K562 (cell line): ENCODE measurements at regions not wholly inside any gene's neighbourhood (a gene's known extent, or its start where the extent isn't known, plus 50 kb on each side); places are given as distances from the start of the nearest gene placed in this dataset.

ENCODE experiments used
- ATAC-seq: fragments of 200-7000 bp; cut with Tn5 transposase; 3 replicates; pipeline ENCODE4 v1.9.1; 2020; ENCODE audit warnings: moderate library complexity
- BruUV-seq: library from RNA; stranded (reverse); fragments of 400-500 nt; replicated peaks from 2 replicates; lab custom pipeline; 2021; lab: Mats Ljungman, UMichigan
- CTCF ChIA-PET: fragments of 300-600 bp; formaldehyde crosslinking; extraction: SDS; loops from one replicate; lab custom pipeline; 2021; ENCODE audit warnings: low intra/inter-chr PET ratio; lab: Yijun Ruan, JAX
- POLR2A ChIA-PET: fragments of 300-600, 350-650 bp; sonication (Branson Sonifier 250); formaldehyde crosslinking; extraction: SDS; loops from one replicate; lab custom pipeline; 2021; ENCODE audit warnings: antibody characterized with exemption, inconsistent platforms; lab: Yijun Ruan, JAX
- DNase-seq, 4 experiments: peaks; one replicate each; pipeline versions ENCODE4 v3.0.0 to v3.0.0-alpha.2; 2011 to 2018; ENCODE audit warnings: low spot score in 3 of 4, mixed read lengths in 3 of 4; ENCODE audit errors: extremely low read depth in 1 of 4
- FAIRE-seq: peaks from 2 replicates; lab custom pipeline; 2011; peaks lifted over from hg19 to GRCh38; lab: Jason Lieb, UNC
- H2AFZ ChIP-seq: 2 replicates; pipeline ENCODE4 v1.6.0; 2011; ENCODE audit warnings: low read depth, low read length, control low read depth, inconsistent platforms
- H3K27ac ChIP-seq: fragments of 200-600 bp; 3 replicates; pipeline ENCODE4 v1.8.0; 2011; ENCODE audit warnings: low read depth, mild to moderate bottlenecking, control low read depth, inconsistent platforms, low read length, moderate library complexity, mixed read lengths; ENCODE audit errors: extremely low read depth
- H3K27me3 ChIP-seq, 2 experiments: fragments of 300-600 bp in 1 of 2; 2 replicates in 1 of 2; 3 replicates in 1 of 2; pipeline versions ENCODE4 v1.6.0 to v1.8.0; 2011; ENCODE audit warnings: inconsistent platforms in 2 of 2, low read length in 2 of 2, mild to moderate bottlenecking in 1 of 2, mixed read lengths in 1 of 2, moderate library complexity in 1 of 2; ENCODE audit not compliant: control insufficient read depth in 2 of 2, insufficient read depth in 2 of 2
- H3K36me3 ChIP-seq: fragments of 300-600 bp; 3 replicates; pipeline ENCODE4 v1.8.0; 2011; ENCODE audit warnings: mild to moderate bottlenecking, low read length, inconsistent platforms; ENCODE audit not compliant: control insufficient read depth, insufficient read depth
- H3K4me1 ChIP-seq, 2 experiments: fragments of 200-600 bp in 1 of 2; replicated peaks in 1 of 2; 2 replicates in 1 of 2; 3 replicates in 1 of 2; pipeline versions ENCODE4 v1.5.1 to v1.8.0; 2011; ENCODE audit warnings: inconsistent platforms in 2 of 2, low read length in 2 of 2, mild to moderate bottlenecking in 1 of 2, mixed read lengths in 1 of 2, moderate library complexity in 1 of 2; ENCODE audit not compliant: control insufficient read depth in 2 of 2, insufficient read depth in 2 of 2
- H3K4me2 ChIP-seq: 2 replicates; pipeline ENCODE4 v1.6.1; 2011; ENCODE audit warnings: low read length, control low read depth, inconsistent platforms, mixed read lengths; ENCODE audit not compliant: insufficient read depth
- H3K4me3 ChIP-seq: fragments of 200-600 bp; sonication (generic), shearing (Covaris generic); 2 replicates; pipeline ENCODE4 v1.5.1; 2016; ENCODE audit warnings: control low read depth, inconsistent platforms
- H3K79me2 ChIP-seq: fragments of 200-600 bp; 3 replicates; pipeline ENCODE4 v1.8.0; 2011; ENCODE audit warnings: low read length, inconsistent platforms; ENCODE audit not compliant: control insufficient read depth, insufficient read depth
- H3K9ac ChIP-seq, 2 experiments: 2 replicates each; pipeline versions ENCODE4 v1.6.0 to v1.6.1; 2011; ENCODE audit warnings: low read depth in 2 of 2, low read length in 2 of 2, control low read depth in 1 of 2, inconsistent platforms in 1 of 2, mild to moderate bottlenecking in 1 of 2, mixed read lengths in 1 of 2; ENCODE audit not compliant: insufficient read depth in 1 of 2
- H3K9me1 ChIP-seq: one replicate; pipeline ENCODE4 v1.6.0; 2011; ENCODE audit warnings: inconsistent platforms, mild to moderate bottlenecking, low read length, moderate library complexity; ENCODE audit not compliant: control insufficient read depth, insufficient read depth
- H3K9me3 ChIP-seq: replicated peaks from 2 replicates; pipeline ENCODE4 v1.5.1; 2011; ENCODE audit warnings: low read depth, low read length, inconsistent platforms; ENCODE audit not compliant: control insufficient read depth, insufficient read depth
- H4K20me1 ChIP-seq: replicated peaks from 2 replicates; pipeline ENCODE4 v1.6.1; 2011; ENCODE audit warnings: low read length, inconsistent platforms, mixed read lengths; ENCODE audit not compliant: control insufficient read depth, insufficient read depth
- ATF6 ChIP-seq: sonication (generic); formaldehyde crosslinking; IDR thresholded peaks from 2 replicates; pipeline ENCODE4 v1.4.0; 2020; ENCODE audit warnings: mild to moderate bottlenecking, missing genetic modification reagents
- EHMT2 ChIP-seq: fragments of 450-650 bp; IDR thresholded peaks from 2 replicates; pipeline ENCODE4 v1.6.1; 2018; ENCODE audit warnings: antibody characterized with exemption
- ELF4 ChIP-seq: fragments of 450-650 bp; formaldehyde crosslinking; IDR thresholded peaks from 2 replicates; pipeline ENCODE4 v1.4.0; 2022; ENCODE audit warnings: missing genetic modification characterization
- ERF ChIP-seq: fragments of 450-650 bp; formaldehyde crosslinking; IDR thresholded peaks from 2 replicates; pipeline ENCODE4 v1.4.0; 2020; ENCODE audit warnings: mild to moderate bottlenecking, mixed read lengths
- KAT2B ChIP-seq: IDR thresholded peaks from one replicate; pipeline ENCODE4 v1.6.1; 2012; ENCODE audit warnings: low read depth, mild to moderate bottlenecking, control low read depth, inconsistent platforms, low read length, moderate library complexity
- NBN ChIP-seq: fragments of 450-650 bp; IDR thresholded peaks from 2 replicates; pipeline ENCODE4 v1.6.1; 2016; ENCODE audit warnings: low read depth, mild to moderate bottlenecking
- PTBP1 ChIP-seq: fragments of 200-400 bp; formaldehyde crosslinking; IDR thresholded peaks from 2 replicates; pipeline ENCODE4 v1.6.1; 2017; ENCODE audit warnings: low read depth, low read length
- ZFPM2 ChIP-seq: fragments of 250-450 bp; sonication (Bioruptor Pico); IDR thresholded peaks from 2 replicates; pipeline ENCODE4 v1.5.1; 2022; ENCODE audit warnings: mild to moderate bottlenecking
- ZNF695 ChIP-seq: fragments of 450-650 bp; formaldehyde crosslinking; IDR thresholded peaks from 2 replicates; pipeline ENCODE4 v1.4.0; 2020; ENCODE audit warnings: mild to moderate bottlenecking, moderate library complexity
- WGBS: fragments of 100-300 bp; shearing (Covaris generic); methylation state at CpG from one replicate; pipeline ENCODE4 v1.1.6; 2016; ENCODE audit warnings: low coverage, mixed read lengths; ENCODE audit not compliant: insufficient coverage; ENCODE audit errors: missing lambda C conversion rate; 5-methylcytosine and 5-hydroxymethylcytosine counted together
- in situ Hi-C: fragments of 300-500 bp; cut with MboI; formaldehyde crosslinking; loops from 4 replicates; pipeline ENCODE4 v1.15.0; 2018; ENCODE audit warnings: inconsistent platforms, mixed read lengths
- intact Hi-C: fragments of 100-400 bp; cut with micrococcal nuclease; formaldehyde crosslinking; loops from 2 replicates; pipeline ENCODE4 v1.14.2; 2022
- TF ChIP-seq, protein P1 (sequence below): fragments of 250-450 bp; sonication (Bioruptor Pico); IDR thresholded peaks from 2 replicates; pipeline ENCODE4 v1.9.0; 2021; ENCODE audit warnings: mild to moderate bottlenecking, inconsistent platforms

DNA sequence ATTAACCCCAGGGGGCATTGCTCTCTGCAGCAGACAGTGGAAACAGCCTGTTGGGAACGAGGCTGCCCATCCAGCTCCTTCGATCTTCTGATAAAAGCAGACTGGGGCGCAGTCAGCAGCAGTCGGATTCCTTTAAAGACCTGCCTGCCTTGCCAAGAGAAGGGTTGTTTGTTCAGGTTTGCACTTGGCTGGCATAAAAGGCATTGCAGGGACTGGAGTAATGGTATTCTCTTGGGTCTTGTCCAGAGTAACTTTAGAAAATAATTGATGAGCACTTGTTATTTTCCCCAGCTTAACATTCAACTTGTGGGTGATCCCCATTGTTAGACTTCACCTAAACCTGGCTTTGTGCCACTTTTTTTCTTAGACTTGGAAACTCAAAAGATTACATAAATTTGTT, 67.3 kb upstream of the SLC10A2 start:
- 0% methylated on average over 3 of the region's 4 CpGs for WGBS
- Histone ChIP-seq H3K79me2 (no peaks in the 10 kb centered on the region), H3K9ac (no peak overlapping the region), H3K27me3 (no peaks in the 10 kb centered on the region), H3K9me3 (no peaks in the 10 kb centered on the region), H2AFZ (no peak overlapping the region), H3K4me2 (no peak overlapping the region), H3K27ac (no peak overlapping the region), H3K4me3 (no peak overlapping the region), H3K4me1 (no peaks in the 10 kb centered on the region), H3K36me3 (no peaks in the 10 kb centered on the region), H3K9me1 (no peaks in the 10 kb centered on the region), H4K20me1 (no peaks in the 10 kb centered on the region)
- no peak for DNase-seq
- BruUV-seq: no TSS peak
- in situ Hi-C loops (no loop called here), intact Hi-C loops (no loop called here)
- ATAC-seq: no peak
- no peak for TF ChIP-seq ZFPM2 (CRISPR knock-in tag)
- TF ChIP-seq NBN: no peak
- no peak for TF ChIP-seq ATF6 (CRISPR knock-in tag)
- TF ChIP-seq, protein P1, sequence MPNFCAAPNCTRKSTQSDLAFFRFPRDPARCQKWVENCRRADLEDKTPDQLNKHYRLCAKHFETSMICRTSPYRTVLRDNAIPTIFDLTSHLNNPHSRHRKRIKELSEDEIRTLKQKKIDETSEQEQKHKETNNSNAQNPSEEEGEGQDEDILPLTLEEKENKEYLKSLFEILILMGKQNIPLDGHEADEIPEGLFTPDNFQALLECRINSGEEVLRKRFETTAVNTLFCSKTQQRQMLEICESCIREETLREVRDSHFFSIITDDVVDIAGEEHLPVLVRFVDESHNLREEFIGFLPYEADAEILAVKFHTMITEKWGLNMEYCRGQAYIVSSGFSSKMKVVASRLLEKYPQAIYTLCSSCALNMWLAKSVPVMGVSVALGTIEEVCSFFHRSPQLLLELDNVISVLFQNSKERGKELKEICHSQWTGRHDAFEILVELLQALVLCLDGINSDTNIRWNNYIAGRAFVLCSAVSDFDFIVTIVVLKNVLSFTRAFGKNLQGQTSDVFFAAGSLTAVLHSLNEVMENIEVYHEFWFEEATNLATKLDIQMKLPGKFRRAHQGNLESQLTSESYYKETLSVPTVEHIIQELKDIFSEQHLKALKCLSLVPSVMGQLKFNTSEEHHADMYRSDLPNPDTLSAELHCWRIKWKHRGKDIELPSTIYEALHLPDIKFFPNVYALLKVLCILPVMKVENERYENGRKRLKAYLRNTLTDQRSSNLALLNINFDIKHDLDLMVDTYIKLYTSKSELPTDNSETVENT (CRISPR knock-in tag): no peak
- TF ChIP-seq ZNF695: no peak
- no peak for TF ChIP-seq EHMT2
- TF ChIP-seq KAT2B: no peak
- TF ChIP-seq ELF4 (CRISPR knock-in tag): no peak
- no peak for TF ChIP-seq PTBP1
- TF ChIP-seq ERF (CRISPR knock-in tag): no peak
- FAIRE-seq: no peak
- CTCF ChIA-PET: no interaction called here
- POLR2A ChIA-PET: no interaction called here
